CD4-positive, alpha-beta T cell treated with Interleukin-15 for 4 hours (primary cell): ENCODE measurements at regions not wholly inside any gene's neighbourhood (a gene's known extent, or its start where the extent isn't known, plus 50 kb on each side); places are given as distances from the start of the nearest gene placed in this dataset.

Source experiments
- DNase-seq: peaks from one replicate; pipeline ENCODE4 v3.0.0-alpha.2; 2020; ENCODE audit warnings: low spot score

GRCh38 chr20:52818491-52818890, 153.7 kb upstream of the TSHZ2 start:
- no peak for DNase-seq

GRCh38 chr20:52817981-52818380, 154.2 kb upstream of the TSHZ2 start:
- no peak for DNase-seq

GRCh38 chr20:52817511-52817910, 154.6 kb upstream of the TSHZ2 start:
- no peak for DNase-seq

- no peak for DNase-seq
These were observed 157.8 kb upstream of the TSHZ2 start for GRCh38 chr20:52814371-52814770.

- DNase-seq = no peak
These were observed 159.8 kb upstream of the TSHZ2 start for GRCh38 chr20:52812231-52812847.

GRCh38 chr20:52809003-52809402, 163.2 kb upstream of the TSHZ2 start:
- no peak for DNase-seq

- no peak for DNase-seq
These were observed 165.2 kb upstream of the TSHZ2 start for GRCh38 chr20:52806918-52807317.

- DNase-seq = no peak
These were observed 166.3 kb upstream of the TSHZ2 start for GRCh38 chr20:52805843-52806242.

- DNase-seq = no peak
These were observed 166.9 kb upstream of the TSHZ2 start for GRCh38 chr20:52805296-52805571.

GRCh38 chr20:52804497-52805295, 167.5 kb upstream of the TSHZ2 start:
- no peak for DNase-seq

GRCh38 chr20:52801628-52802006, 170.5 kb upstream of the TSHZ2 start:
- no peak for DNase-seq

GRCh38 chr20:52800734-52801627, 171.2 kb upstream of the TSHZ2 start:
- no peak for DNase-seq

GRCh38 chr20:52799130-52799529, 173.0 kb upstream of the TSHZ2 start:
- no peak for DNase-seq

- no peak for DNase-seq
These were observed 174.0 kb upstream of the TSHZ2 start for GRCh38 chr20:52798124-52798523.

- DNase-seq = no peak
These were observed 177.3 kb upstream of the TSHZ2 start for GRCh38 chr20:52794853-52795252.

GRCh38 chr20:52793339-52793963, 178.7 kb upstream of the TSHZ2 start:
- no peak for DNase-seq

- no peak for DNase-seq
These were observed 181.1 kb upstream of the TSHZ2 start for GRCh38 chr20:52791091-52791490.

GRCh38 chr20:52789716-52790115, 182.4 kb upstream of the TSHZ2 start:
- no peak for DNase-seq

GRCh38 chr20:52787962-52788361, 184.2 kb upstream of the TSHZ2 start:
- no peak for DNase-seq

- DNase-seq = no peak
These were observed 184.9 kb upstream of the TSHZ2 start for GRCh38 chr20:52787216-52787615.

- no peak for DNase-seq
These were observed 186.5 kb upstream of the TSHZ2 start for GRCh38 chr20:52785679-52786078.

GRCh38 chr20:52783769-52784168, 188.4 kb upstream of the TSHZ2 start:
- DNase-seq = peak; percentile 3

- DNase-seq = no peak
These were observed 191.7 kb upstream of the TSHZ2 start for GRCh38 chr20:52780462-52780861.
